ENCODE measurements at regions not wholly inside any gene's neighbourhood (a gene's known extent, or its start where the extent isn't known, plus 50 kb on each side); places are given as distances from the start of the nearest gene placed in this dataset.

- Histone ChIP-seq H3K36me3 (no peaks in the 10 kb centered on the region), H3K27ac (peak overlapping the region; percentile 4), H3K9me3 (no peaks in the 10 kb centered on the region), H3K4me1 (peaks cover 9% of the 10 kb centered on the region), H3K4me3 (no peak overlapping the region), H3K27me3 (no peaks in the 10 kb centered on the region)
- 76% methylated on average over 9 of the region's 10 CpGs for WGBS
- TF ChIP-seq EP300 (IDR thresholded peaks at IDR 0.05) (no peak), POLR2AphosphoS5 (IDR thresholded peaks at IDR 0.05) (no peak), POLR2A (IDR thresholded peaks at IDR 0.05) (no peak), CTCF (IDR thresholded peaks at IDR 0.05) (no peak)
- no peak for DNase-seq (ENCODE audit: low spot score in 2 of 2)
These were observed 97.4 kb upstream of the NEDD9 start for GRCh38 chr6:11329726-11330412.

- no peaks in the 10 kb centered on the region for H3K9me3 ChIP-seq
- no peak overlapping the region for H3K27ac ChIP-seq
- no peak overlapping the region for H3K4me3 ChIP-seq
- H3K36me3 ChIP-seq = no peaks in the 10 kb centered on the region
- peaks cover 13% of the 10 kb centered on the region for H3K4me1 ChIP-seq
- DNase-seq (ENCODE audit: low spot score in 2 of 2) = no peak
- H3K27me3 ChIP-seq = no peaks in the 10 kb centered on the region
- TF ChIP-seq EP300 (IDR thresholded peaks at IDR 0.05) = no peak
- no peak for TF ChIP-seq CTCF (IDR thresholded peaks at IDR 0.05)
- TF ChIP-seq POLR2AphosphoS5 (IDR thresholded peaks at IDR 0.05) = no peak
- no peak for TF ChIP-seq POLR2A (IDR thresholded peaks at IDR 0.05)
- WGBS = 68% methylated on average over 7 of the region's 7 CpGs
These were observed 96.3 kb upstream of the NEDD9 start for GRCh38 chr6:11328613-11329247.

GRCh38 chr6:11327961-11328360 is 95.5 kb upstream of the NEDD9 start:
- H3K4me3 ChIP-seq = no peak overlapping the region
- WGBS = 90% methylated on average over 3 of the region's 3 CpGs
- H3K27ac ChIP-seq = no peak overlapping the region
- no peaks in the 10 kb centered on the region for H3K27me3 ChIP-seq
- DNase-seq (ENCODE audit: low spot score in 2 of 2) = no peak
- no peaks in the 10 kb centered on the region for H3K36me3 ChIP-seq
- no peaks in the 10 kb centered on the region for H3K9me3 ChIP-seq
- peaks cover 10% of the 10 kb centered on the region for H3K4me1 ChIP-seq
- TF ChIP-seq CTCF (IDR thresholded peaks at IDR 0.05) (no peak), POLR2A (IDR thresholded peaks at IDR 0.05) (no peak), POLR2AphosphoS5 (IDR thresholded peaks at IDR 0.05) (no peak), EP300 (IDR thresholded peaks at IDR 0.05) (no peak)

- H3K27ac ChIP-seq = no peak overlapping the region
- DNase-seq (ENCODE audit: low spot score in 2 of 2) = no peak
- H3K4me3 ChIP-seq = no peak overlapping the region
- H3K9me3 ChIP-seq = no peaks in the 10 kb centered on the region
- no peaks in the 10 kb centered on the region for H3K27me3 ChIP-seq
- H3K36me3 ChIP-seq = no peaks in the 10 kb centered on the region
- TF ChIP-seq POLR2A (IDR thresholded peaks at IDR 0.05) (no peak), POLR2AphosphoS5 (IDR thresholded peaks at IDR 0.05) (no peak), EP300 (IDR thresholded peaks at IDR 0.05) (no peak), CTCF (IDR thresholded peaks at IDR 0.05) (no peak)
- 91% methylated on average over 2 of the region's 2 CpGs for WGBS
- H3K4me1 ChIP-seq = peaks cover 10% of the 10 kb centered on the region
These were observed 93.6 kb upstream of the NEDD9 start for GRCh38 chr6:11326116-11326515.

GRCh38 chr6:11324453-11325015 is 92.1 kb upstream of the NEDD9 start:
- Histone ChIP-seq H3K27ac (no peak overlapping the region), H3K27me3 (no peaks in the 10 kb centered on the region), H3K36me3 (no peaks in the 10 kb centered on the region), H3K4me1 (peaks cover 5% of the 10 kb centered on the region), H3K9me3 (no peaks in the 10 kb centered on the region), H3K4me3 (no peak overlapping the region)
- 93% methylated on average over 6 of the region's 6 CpGs for WGBS
- no peak for DNase-seq (ENCODE audit: low spot score in 2 of 2)
- TF ChIP-seq POLR2A (IDR thresholded peaks at IDR 0.05) (no peak), POLR2AphosphoS5 (IDR thresholded peaks at IDR 0.05) (no peak), EP300 (IDR thresholded peaks at IDR 0.05) (no peak), CTCF (IDR thresholded peaks at IDR 0.05) (no peak)
